ENCODE measurements at regions not wholly inside any gene's neighbourhood (a gene's known extent, or its start where the extent isn't known, plus 50 kb on each side); places are given as distances from the start of the nearest gene placed in this dataset.
"Not testable (repeated sequence)": the region's sequence is repeated elsewhere in the genome, so short reads cannot be mapped to it uniquely, and the experiment has no call there.

- DNase-seq (ENCODE audit: low read depth, low spot score), result no peak
- no peak overlapping the region for H3K4me3 ChIP-seq (ENCODE audit: low read length)
Measured at GRCh38 chr21:21818898-21819297, 820.7 kb downstream of the NCAM2 start.

GRCh38 chr21:21828130-21828529 is 829.9 kb downstream of the NCAM2 start:
- DNase-seq (ENCODE audit: low read depth, low spot score), result no peak

GRCh38 chr21:21831036-21831435 is 832.8 kb downstream of the NCAM2 start:
- DNase-seq (ENCODE audit: low read depth, low spot score), result no peak
- no peak overlapping the region for H3K4me3 ChIP-seq (ENCODE audit: low read length)

More at GRCh38 chr21:21828130-21828529, 829.9 kb downstream of the NCAM2 start:
- no peak overlapping the region for H3K4me3 ChIP-seq (ENCODE audit: low read length)

- no peak overlapping the region for H3K4me3 ChIP-seq (ENCODE audit: low read length)
- no peak for DNase-seq (ENCODE audit: low read depth, low spot score)
Measured at GRCh38 chr21:21845901-21846300, 847.7 kb downstream of the NCAM2 start.

GRCh38 chr21:21851205-21851604 is 853.0 kb downstream of the NCAM2 start:
- no peak for DNase-seq (ENCODE audit: low read depth, low spot score)
- no peak overlapping the region for H3K4me3 ChIP-seq (ENCODE audit: low read length)

GRCh38 chr21:21851657-21852056 is 853.4 kb downstream of the NCAM2 start:
- no peak overlapping the region for H3K4me3 ChIP-seq (ENCODE audit: low read length)

GRCh38 chr21:21858502-21859334 is 860.5 kb downstream of the NCAM2 start:
- H3K4me3 ChIP-seq (ENCODE audit: low read length), result no peak overlapping the region
- DNase-seq (ENCODE audit: low read depth, low spot score), result no peak

More at GRCh38 chr21:21851657-21852056, 853.4 kb downstream of the NCAM2 start:
- no peak for DNase-seq (ENCODE audit: low read depth, low spot score)

GRCh38 chr21:21860888-21861287 is 862.7 kb downstream of the NCAM2 start:
- no peak overlapping the region for H3K4me3 ChIP-seq (ENCODE audit: low read length)
- DNase-seq (ENCODE audit: low read depth, low spot score), result no peak

- H3K4me3 ChIP-seq (ENCODE audit: low read length), result no peak overlapping the region
- DNase-seq (ENCODE audit: low read depth, low spot score), result no peak
Measured at GRCh38 chr21:21864321-21864840, 866.2 kb downstream of the NCAM2 start.

- no peak for DNase-seq (ENCODE audit: low read depth, low spot score)
Measured at GRCh38 chr21:21897275-21897883, 899.2 kb downstream of the NCAM2 start.

GRCh38 chr21:21898801-21899200 is 900.6 kb downstream of the NCAM2 start:
- H3K4me3 ChIP-seq (ENCODE audit: low read length), result no peak overlapping the region
- no peak for DNase-seq (ENCODE audit: low read depth, low spot score)

More at GRCh38 chr21:21897275-21897883, 899.2 kb downstream of the NCAM2 start:
- H3K4me3 ChIP-seq (ENCODE audit: low read length), result no peak overlapping the region

- not testable (repeated sequence) for DNase-seq (ENCODE audit: low read depth, low spot score); H3K4me3 ChIP-seq (ENCODE audit: low read length)
Measured at GRCh38 chr21:21902416-21902815, 904.2 kb downstream of the NCAM2 start.

- DNase-seq (ENCODE audit: low read depth, low spot score), result no peak
- no peak overlapping the region for H3K4me3 ChIP-seq (ENCODE audit: low read length)
Measured at GRCh38 chr21:21907271-21907670, 909.1 kb downstream of the NCAM2 start.

- no peak for DNase-seq (ENCODE audit: low read depth, low spot score)
- no peak overlapping the region for H3K4me3 ChIP-seq (ENCODE audit: low read length)
Measured at GRCh38 chr21:21915816-21916215, 917.6 kb downstream of the NCAM2 start.

GRCh38 chr21:21921410-21922232 is 923.4 kb downstream of the NCAM2 start:
- DNase-seq (ENCODE audit: low read depth, low spot score), result peak; percentile 26
- no peak overlapping the region for H3K4me3 ChIP-seq (ENCODE audit: low read length)

- H3K4me3 ChIP-seq (ENCODE audit: low read length), result no peak overlapping the region
- no peak for DNase-seq (ENCODE audit: low read depth, low spot score)
Measured at GRCh38 chr21:21929226-21929625, 931.0 kb downstream of the NCAM2 start.

- H3K4me3 ChIP-seq (ENCODE audit: low read length), result no peak overlapping the region
- no peak for DNase-seq (ENCODE audit: low read depth, low spot score)
Measured at GRCh38 chr21:21929789-21930188, 931.6 kb downstream of the NCAM2 start.

- H3K4me3 ChIP-seq (ENCODE audit: low read length), result no peak overlapping the region
- DNase-seq (ENCODE audit: low read depth, low spot score), result no peak
Measured at GRCh38 chr21:21952566-21952965, 954.4 kb downstream of the NCAM2 start.

GRCh38 chr21:21955204-21955603 is 957.0 kb downstream of the NCAM2 start:
- H3K4me3 ChIP-seq (ENCODE audit: low read length), result no peak overlapping the region
- no peak for DNase-seq (ENCODE audit: low read depth, low spot score)

All from Jurkat, Clone E6-1 (cell line).